HCT116 (cell line): ENCODE measurements at regions not wholly inside any gene's neighbourhood (a gene's known extent, or its start where the extent isn't known, plus 50 kb on each side); places are given as distances from the start of the nearest gene placed in this dataset.

ENCODE experiments used
- ATAC-seq: fragments of 200-7000 bp; cut with Tn5 transposase; 2 replicates; pipeline ENCODE4 v1.9.1; 2020; ENCODE audit warnings: mild to moderate bottlenecking, moderate library complexity
- BruUV-seq: library from RNA; stranded (reverse); fragments of 400-500 nt; replicated peaks from 2 replicates; lab custom pipeline; 2021; lab: Mats Ljungman, UMichigan
- CTCF ChIA-PET: fragments of 300-600 bp; sonication (Branson Sonifier 250); formaldehyde crosslinking; loops from one replicate; lab custom pipeline; 2021; ENCODE audit warnings: antibody characterized with exemption; lab: Charles Lee
- POLR2A ChIA-PET: fragments of 300-600, 350-600 bp; sonication (Branson Sonifier 250); formaldehyde crosslinking; loops from one replicate; lab custom pipeline; 2021; ENCODE audit warnings: antibody characterized with exemption; lab: Charles Lee
- RAD21 ChIA-PET, 2 experiments: fragments of 300-600 bp; sonication (Branson Sonifier 250); formaldehyde crosslinking; loops; one replicate each; lab custom pipeline; 2023; ENCODE audit warnings: low total read pairs in 2 of 2; ENCODE audit not compliant: uncharacterized antibody in 2 of 2, unreplicated experiment in 2 of 2, low non-redundant PET in 1 of 2; lab: Charles Lee
- DNase-seq: peaks from one replicate; pipeline ENCODE4 v3.0.0-alpha.2; 2010; ENCODE audit warnings: low read depth, low spot score
- H2AFZ ChIP-seq: fragments of 200-600 bp; shearing (Covaris generic), sonication (generic); 2 replicates; pipeline ENCODE4 v1.6.1; 2017; ENCODE audit warnings: low read depth, mixed run types, mixed read lengths, antibody characterized with exemption, low read length; ENCODE audit not compliant: poor library complexity, severe bottlenecking
- H3K27ac ChIP-seq: 2 replicates; pipeline ENCODE4 v1.5.1; 2012; ENCODE audit warnings: low read depth, low read length
- H3K27me3 ChIP-seq: fragments of 200-600 bp; sonication (generic); 2 replicates; pipeline ENCODE4 v1.6.1; 2016; ENCODE audit warnings: mixed run types, low read length, mixed read lengths; ENCODE audit not compliant: insufficient read depth
- H3K36me3 ChIP-seq, 2 experiments: fragments of 200-500 bp in 1 of 2; fragments of 200-600 bp in 1 of 2; sonication (Bioruptor generic) in 1 of 2; sonication (generic) in 1 of 2; 2 replicates each; pipeline versions ENCODE4 v1.5.1 to v1.6.1; 2014 to 2016; ENCODE audit warnings: low read length in 2 of 2, inconsistent platforms in 1 of 2, mixed read lengths in 1 of 2, mixed run types in 1 of 2; ENCODE audit not compliant: insufficient read depth in 2 of 2, control insufficient read depth in 1 of 2
- H3K4me1 ChIP-seq, 2 experiments: fragments of 200-600 bp in 1 of 2; sonication (generic) in 1 of 2; 2 replicates each; pipeline versions ENCODE4 v1.5.1 to v1.6.1; 2012 to 2017; ENCODE audit warnings: low read length in 2 of 2, inconsistent platforms in 1 of 2, mild to moderate bottlenecking in 1 of 2, mixed read lengths in 1 of 2, mixed run types in 1 of 2, moderate library complexity in 1 of 2; ENCODE audit not compliant: insufficient read depth in 2 of 2, control insufficient read depth in 1 of 2
- H3K4me2 ChIP-seq: fragments of 200-600 bp; sonication (generic); 2 replicates; pipeline ENCODE4 v1.6.1; 2017; ENCODE audit warnings: mixed run types, low read length, mixed read lengths
- H3K4me3 ChIP-seq, 2 experiments: fragments of 200-600 bp in 1 of 2; sonication (generic) in 1 of 2; replicated peaks in 1 of 2; 2 replicates each; pipeline ENCODE4 v1.5.1; 2011 to 2016; ENCODE audit warnings: low read length in 2 of 2, control low read depth in 1 of 2, low read depth in 1 of 2, mild to moderate bottlenecking in 1 of 2, mixed read lengths in 1 of 2, mixed run types in 1 of 2
- H3K79me2 ChIP-seq: fragments of 200-600 bp; sonication (generic); 2 replicates; pipeline ENCODE4 v1.6.1; 2017; ENCODE audit warnings: mild to moderate bottlenecking, mixed run types, low read length, moderate library complexity, mixed read lengths; ENCODE audit not compliant: insufficient read depth
- H3K9ac ChIP-seq: fragments of 200-600 bp; sonication (generic); 2 replicates; pipeline ENCODE4 v1.6.1; 2016; ENCODE audit warnings: low read length, mixed read lengths
- H3K9me2 ChIP-seq: fragments of 200-600 bp; sonication (generic), shearing (Covaris generic); 2 replicates; pipeline ENCODE4 v1.6.1; 2017; ENCODE audit warnings: mixed run types, mild to moderate bottlenecking, moderate library complexity; ENCODE audit not compliant: insufficient read depth
- H3K9me3 ChIP-seq, 2 experiments: fragments of 200-500 bp in 1 of 2; fragments of 200-600 bp in 1 of 2; sonication (Bioruptor generic) in 1 of 2; sonication (generic) in 1 of 2; 2 replicates each; pipeline ENCODE4 v1.6.1; 2014 to 2017; ENCODE audit warnings: low read length in 2 of 2, mixed read lengths in 2 of 2, inconsistent platforms in 1 of 2, low read depth in 1 of 2, mild to moderate bottlenecking in 1 of 2, mixed run types in 1 of 2, moderate library complexity in 1 of 2; ENCODE audit not compliant: control insufficient read depth in 1 of 2, insufficient read depth in 1 of 2
- H4K20me1 ChIP-seq: fragments of 200-600 bp; sonication (generic), shearing (Covaris generic); 2 replicates; pipeline ENCODE4 v1.6.1; 2017; ENCODE audit warnings: mixed run types, mild to moderate bottlenecking, moderate library complexity; ENCODE audit not compliant: insufficient read depth
- EZH2phosphoT487 ChIP-seq: fragments of 200-600 bp; IDR thresholded peaks from 2 replicates; pipeline ENCODE4 v1.6.1; 2018; ENCODE audit warnings: antibody characterized with exemption, borderline replicate concordance
- JUND ChIP-seq: IDR thresholded peaks from 2 replicates; pipeline ENCODE4 v1.6.1; 2012
- SIN3A ChIP-seq: IDR thresholded peaks from 2 replicates; pipeline ENCODE4 v1.6.1; 2012; ENCODE audit warnings: low read depth
- SP1 ChIP-seq: IDR thresholded peaks from 2 replicates; pipeline ENCODE4 v1.6.1; 2012; ENCODE audit warnings: low read depth
- ZNF274 ChIP-seq: fragments of 200-500 bp; sonication (Bioruptor generic); IDR thresholded peaks from 2 replicates; pipeline ENCODE4 v1.6.1; 2014; ENCODE audit warnings: mild to moderate bottlenecking, low read depth, low read length, inconsistent platforms
- intact Hi-C: fragments of 100-400 bp; cut with micrococcal nuclease; formaldehyde crosslinking; loops from 2 replicates; pipeline ENCODE4 v1.10.0; 2022
- TF ChIP-seq, protein P1 (sequence below), 3 experiments: fragments of 200-600 bp in 1 of 3; sonication (generic) in 1 of 3; IDR thresholded peaks in 2 of 3; conservative IDR thresholded peaks in 1 of 3; 2 replicates each; pipeline ENCODE4 v1.5.1; 2012 to 2017; ENCODE audit warnings: low read depth in 2 of 3, low read length in 2 of 3, antibody characterized with exemption in 1 of 3, borderline replicate concordance in 1 of 3, control low read depth in 1 of 3, mild to moderate bottlenecking in 1 of 3, mixed read lengths in 1 of 3, mixed run types in 1 of 3, moderate library complexity in 1 of 3; ENCODE audit not compliant: insufficient read depth in 1 of 3
- TF ChIP-seq, protein P2 (sequence below): IDR thresholded peaks from 2 replicates; pipeline ENCODE4 v1.6.1; 2012
- TF ChIP-seq, protein P3 (sequence below): IDR thresholded peaks from 2 replicates; pipeline ENCODE4 v1.6.1; 2012

DNA sequence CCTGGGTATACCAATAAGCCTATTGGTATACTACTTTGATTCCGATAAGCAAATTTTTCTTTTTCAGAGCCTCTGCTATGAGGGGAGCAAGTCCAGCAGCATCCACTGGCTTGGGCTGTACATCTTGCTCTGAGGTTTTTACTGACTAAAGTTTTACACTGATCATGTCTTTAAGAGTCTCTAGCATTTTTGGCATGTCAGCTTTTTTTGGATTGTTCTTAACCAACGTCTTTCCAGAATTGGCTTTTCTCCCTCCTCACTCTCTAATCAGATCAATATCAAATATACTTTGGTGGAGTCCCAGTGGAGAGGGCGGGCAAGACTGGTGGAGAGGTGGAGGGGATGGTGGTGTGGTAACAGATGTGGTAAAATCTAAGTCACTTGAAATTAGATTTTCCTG is 196.8 kb downstream of the HEPH start:
- Histone ChIP-seq H3K4me3 (no peak overlapping the region), H3K36me3 (no peaks in the 10 kb centered on the region), H3K27me3 (no peaks in the 10 kb centered on the region), H3K79me2 (no peaks in the 10 kb centered on the region), H4K20me1 (no peaks in the 10 kb centered on the region), H3K9me3 (no peaks in the 10 kb centered on the region), H3K9me2 (no peaks in the 10 kb centered on the region), H3K27ac (no peak overlapping the region), H2AFZ (no peak overlapping the region), H3K4me1 (no peaks in the 10 kb centered on the region), H3K4me2 (no peak overlapping the region), H3K9ac (no peak overlapping the region)
- DNase-seq = no peak
- ChIA-PET POLR2A (no interaction called here), CTCF (no interaction called here), RAD21 (no interaction called here)
- no TSS peak for BruUV-seq
- intact Hi-C loops = no loop called here
- ATAC-seq = no peak
- TF ChIP-seq, protein P1, sequence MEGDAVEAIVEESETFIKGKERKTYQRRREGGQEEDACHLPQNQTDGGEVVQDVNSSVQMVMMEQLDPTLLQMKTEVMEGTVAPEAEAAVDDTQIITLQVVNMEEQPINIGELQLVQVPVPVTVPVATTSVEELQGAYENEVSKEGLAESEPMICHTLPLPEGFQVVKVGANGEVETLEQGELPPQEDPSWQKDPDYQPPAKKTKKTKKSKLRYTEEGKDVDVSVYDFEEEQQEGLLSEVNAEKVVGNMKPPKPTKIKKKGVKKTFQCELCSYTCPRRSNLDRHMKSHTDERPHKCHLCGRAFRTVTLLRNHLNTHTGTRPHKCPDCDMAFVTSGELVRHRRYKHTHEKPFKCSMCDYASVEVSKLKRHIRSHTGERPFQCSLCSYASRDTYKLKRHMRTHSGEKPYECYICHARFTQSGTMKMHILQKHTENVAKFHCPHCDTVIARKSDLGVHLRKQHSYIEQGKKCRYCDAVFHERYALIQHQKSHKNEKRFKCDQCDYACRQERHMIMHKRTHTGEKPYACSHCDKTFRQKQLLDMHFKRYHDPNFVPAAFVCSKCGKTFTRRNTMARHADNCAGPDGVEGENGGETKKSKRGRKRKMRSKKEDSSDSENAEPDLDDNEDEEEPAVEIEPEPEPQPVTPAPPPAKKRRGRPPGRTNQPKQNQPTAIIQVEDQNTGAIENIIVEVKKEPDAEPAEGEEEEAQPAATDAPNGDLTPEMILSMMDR (IDR thresholded peaks at IDR 0.05 in 2 of 3, conservative IDR thresholded peaks at IDR 0.05 in 1 of 3; ENCODE audit: borderline replicate concordance in 1 of 3, insufficient read depth in 1 of 3, low read depth in 2 of 3, low read length in 2 of 3) = no peak
- TF ChIP-seq, protein P2, sequence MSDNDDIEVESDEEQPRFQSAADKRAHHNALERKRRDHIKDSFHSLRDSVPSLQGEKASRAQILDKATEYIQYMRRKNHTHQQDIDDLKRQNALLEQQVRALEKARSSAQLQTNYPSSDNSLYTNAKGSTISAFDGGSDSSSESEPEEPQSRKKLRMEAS = no peak
- TF ChIP-seq SIN3A = no peak
- TF ChIP-seq, protein P3, sequence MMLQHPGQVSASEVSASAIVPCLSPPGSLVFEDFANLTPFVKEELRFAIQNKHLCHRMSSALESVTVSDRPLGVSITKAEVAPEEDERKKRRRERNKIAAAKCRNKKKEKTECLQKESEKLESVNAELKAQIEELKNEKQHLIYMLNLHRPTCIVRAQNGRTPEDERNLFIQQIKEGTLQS = no peak

DNA sequence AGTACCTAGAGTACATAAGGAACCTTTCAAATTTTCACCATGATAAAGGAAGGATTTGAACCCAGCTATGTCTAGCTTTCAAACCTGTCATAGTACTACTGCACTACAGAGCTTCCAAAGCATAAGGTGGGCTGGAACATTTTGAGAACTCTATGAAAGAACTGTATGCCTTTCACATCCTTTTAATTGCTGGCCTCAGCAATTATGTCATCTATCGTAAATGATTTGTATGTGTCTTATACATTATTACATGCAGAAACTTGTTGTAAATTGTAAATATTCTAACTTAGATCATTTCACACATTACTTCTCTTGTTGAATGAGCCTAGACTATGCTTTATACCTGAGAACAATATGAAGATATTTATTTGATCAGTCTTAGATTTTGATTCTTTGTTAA is 220.7 kb downstream of the HEPH start:
- intact Hi-C loops = no loop called here
- H4K20me1 ChIP-seq = no peaks in the 10 kb centered on the region
- no peaks in the 10 kb centered on the region for H3K79me2 ChIP-seq
- no TSS peak for BruUV-seq
- no peaks in the 10 kb centered on the region for H3K9me2 ChIP-seq
- no peaks in the 10 kb centered on the region for H3K27me3 ChIP-seq
- RAD21 ChIA-PET = no interaction called here
- ATAC-seq (no peak), DNase-seq (no peak)
- H3K4me1 ChIP-seq = no peaks in the 10 kb centered on the region
- no peak overlapping the region for H3K4me3 ChIP-seq
- no peak overlapping the region for H3K4me2 ChIP-seq
- CTCF ChIA-PET = no interaction called here
- POLR2A ChIA-PET = no interaction called here
- H3K27ac ChIP-seq = no peak overlapping the region
- H3K9me3 ChIP-seq = no peaks in the 10 kb centered on the region
- no peaks in the 10 kb centered on the region for H3K36me3 ChIP-seq
- H3K9ac ChIP-seq = no peak overlapping the region
- no peak overlapping the region for H2AFZ ChIP-seq
- TF ChIP-seq EZH2phosphoT487 (no peak), SP1 (no peak), JUND (no peak), ZNF274 (no peak)
